HepG2 (cell line): ENCODE measurements at regions not wholly inside any gene's neighbourhood (a gene's known extent, or its start where the extent isn't known, plus 50 kb on each side); places are given as distances from the start of the nearest gene placed in this dataset.

Experiments
- FOXA1 ChIP-seq, 2 experiments: fragments of 450-650 bp in 1 of 2; sonication (generic) in 1 of 2; formaldehyde crosslinking in 1 of 2; IDR thresholded peaks; 2 replicates each; pipeline versions ENCODE4 v1.4.0 to v1.6.1; 2016 to 2020; ENCODE audit warnings: missing genetic modification reagents in 1 of 2
- KLF16 ChIP-seq, 2 experiments: sonication (generic) in 1 of 2; formaldehyde crosslinking in 1 of 2; IDR thresholded peaks; 2 replicates each; pipeline versions ENCODE4 v1.6.1 to v1.8.0; 2016 to 2023; ENCODE audit warnings: missing genetic modification reagents in 2 of 2, missing compliant biosample characterization in 1 of 2
- MAFK ChIP-seq, 2 experiments: IDR thresholded peaks in 1 of 2; conservative IDR thresholded peaks in 1 of 2; 2 replicates each; pipeline ENCODE4 v1.6.1; 2011; ENCODE audit warnings: improper control_type of control experiment in 2 of 2, low read length in 2 of 2
- NFIC ChIP-seq: IDR thresholded peaks from 2 replicates; pipeline ENCODE4 v1.6.1; 2012; ENCODE audit warnings: mild to moderate bottlenecking, low read length, inconsistent platforms
- ONECUT2 ChIP-seq: sonication (generic); formaldehyde crosslinking; IDR thresholded peaks from 2 replicates; pipeline ENCODE4 v1.4.0; 2020; ENCODE audit warnings: missing genetic modification reagents
- SIX4 ChIP-seq: sonication (generic); formaldehyde crosslinking; IDR thresholded peaks from 2 replicates; pipeline ENCODE4 v1.4.0; 2020; ENCODE audit warnings: missing genetic modification reagents
- SMARCC2 ChIP-seq: fragments of 450-650 bp; IDR thresholded peaks from 2 replicates; pipeline ENCODE4 v1.6.1; 2017; ENCODE audit warnings: antibody characterized with exemption, mild to moderate bottlenecking
- SOX13 ChIP-seq, 3 experiments: fragments of 450-650 bp in 1 of 3; sonication (generic) in 1 of 3; formaldehyde crosslinking in 1 of 3; IDR thresholded peaks in 2 of 3; conservative IDR thresholded peaks in 1 of 3; 2 replicates each; pipeline versions ENCODE4 v1.5.0 to v1.6.1; 2016 to 2020; ENCODE audit warnings: antibody characterized with exemption in 1 of 3, mild to moderate bottlenecking in 1 of 3, missing compliant biosample characterization in 1 of 3, missing genetic modification reagents in 1 of 3, moderate library complexity in 1 of 3
- TFAP4 ChIP-seq: sonication (generic); IDR thresholded peaks from 2 replicates; pipeline ENCODE4 v1.6.1; 2016; ENCODE audit warnings: low read depth, borderline replicate concordance
- ZNF12 ChIP-seq: sonication (generic); formaldehyde crosslinking; IDR thresholded peaks from 2 replicates; pipeline ENCODE4 v1.5.0; 2020; ENCODE audit warnings: missing genetic modification reagents
- ZNF207 ChIP-seq: fragments of 450-650 bp; IDR thresholded peaks from 2 replicates; pipeline ENCODE4 v1.6.1; 2016; ENCODE audit warnings: antibody characterized with exemption, borderline replicate concordance
- ZNF367 ChIP-seq: sonication (generic); formaldehyde crosslinking; IDR thresholded peaks from 2 replicates; pipeline ENCODE4 v1.4.0; 2020; ENCODE audit warnings: missing genetic modification reagents, borderline replicate concordance
- ZNF558 ChIP-seq: sonication (generic); formaldehyde crosslinking; IDR thresholded peaks from 2 replicates; pipeline ENCODE4 v1.9.0; 2022; ENCODE audit warnings: mild to moderate bottlenecking, missing genetic modification reagents, borderline replicate concordance
- ZNF563 ChIP-seq: sonication (generic); formaldehyde crosslinking; IDR thresholded peaks from 2 replicates; pipeline ENCODE4 v1.8.0; 2022; ENCODE audit warnings: mild to moderate bottlenecking, moderate library complexity, missing genetic modification reagents
- ZNF598 ChIP-seq: sonication (generic); formaldehyde crosslinking; IDR thresholded peaks from 2 replicates; pipeline ENCODE4 v1.5.1; 2020; ENCODE audit warnings: mild to moderate bottlenecking, missing genetic modification reagents, borderline replicate concordance
- ZNF704 ChIP-seq: sonication (generic); formaldehyde crosslinking; IDR thresholded peaks from 2 replicates; pipeline ENCODE4 v1.8.1; 2023; ENCODE audit warnings: mild to moderate bottlenecking, inconsistent platforms, moderate library complexity, missing genetic modification reagents, borderline replicate concordance
- ZZZ3 ChIP-seq: sonication (generic); formaldehyde crosslinking; IDR thresholded peaks from 2 replicates; pipeline ENCODE4 v1.4.0; 2020; ENCODE audit warnings: missing genetic modification reagents, mild to moderate bottlenecking, borderline replicate concordance
- TF ChIP-seq, protein P1 (sequence below): sonication (generic); formaldehyde crosslinking; IDR thresholded peaks from 2 replicates; pipeline ENCODE4 v1.4.0; 2020; ENCODE audit warnings: missing genetic modification reagents, borderline replicate concordance
- TF ChIP-seq, protein P2 (sequence below): sonication (generic); formaldehyde crosslinking; IDR thresholded peaks from 2 replicates; pipeline ENCODE4 v1.5.0; 2020; ENCODE audit warnings: mild to moderate bottlenecking, missing genetic modification reagents
- TF ChIP-seq, protein P3 (sequence below): sonication (generic); formaldehyde crosslinking; IDR thresholded peaks from 2 replicates; pipeline ENCODE4 v1.8.0; 2022; ENCODE audit warnings: missing genetic modification reagents, low read depth, mild to moderate bottlenecking, borderline replicate concordance

- no peak for TF ChIP-seq TFAP4
- TF ChIP-seq ZZZ3 (CRISPR knock-in tag), result no peak
- TF ChIP-seq, protein P1, sequence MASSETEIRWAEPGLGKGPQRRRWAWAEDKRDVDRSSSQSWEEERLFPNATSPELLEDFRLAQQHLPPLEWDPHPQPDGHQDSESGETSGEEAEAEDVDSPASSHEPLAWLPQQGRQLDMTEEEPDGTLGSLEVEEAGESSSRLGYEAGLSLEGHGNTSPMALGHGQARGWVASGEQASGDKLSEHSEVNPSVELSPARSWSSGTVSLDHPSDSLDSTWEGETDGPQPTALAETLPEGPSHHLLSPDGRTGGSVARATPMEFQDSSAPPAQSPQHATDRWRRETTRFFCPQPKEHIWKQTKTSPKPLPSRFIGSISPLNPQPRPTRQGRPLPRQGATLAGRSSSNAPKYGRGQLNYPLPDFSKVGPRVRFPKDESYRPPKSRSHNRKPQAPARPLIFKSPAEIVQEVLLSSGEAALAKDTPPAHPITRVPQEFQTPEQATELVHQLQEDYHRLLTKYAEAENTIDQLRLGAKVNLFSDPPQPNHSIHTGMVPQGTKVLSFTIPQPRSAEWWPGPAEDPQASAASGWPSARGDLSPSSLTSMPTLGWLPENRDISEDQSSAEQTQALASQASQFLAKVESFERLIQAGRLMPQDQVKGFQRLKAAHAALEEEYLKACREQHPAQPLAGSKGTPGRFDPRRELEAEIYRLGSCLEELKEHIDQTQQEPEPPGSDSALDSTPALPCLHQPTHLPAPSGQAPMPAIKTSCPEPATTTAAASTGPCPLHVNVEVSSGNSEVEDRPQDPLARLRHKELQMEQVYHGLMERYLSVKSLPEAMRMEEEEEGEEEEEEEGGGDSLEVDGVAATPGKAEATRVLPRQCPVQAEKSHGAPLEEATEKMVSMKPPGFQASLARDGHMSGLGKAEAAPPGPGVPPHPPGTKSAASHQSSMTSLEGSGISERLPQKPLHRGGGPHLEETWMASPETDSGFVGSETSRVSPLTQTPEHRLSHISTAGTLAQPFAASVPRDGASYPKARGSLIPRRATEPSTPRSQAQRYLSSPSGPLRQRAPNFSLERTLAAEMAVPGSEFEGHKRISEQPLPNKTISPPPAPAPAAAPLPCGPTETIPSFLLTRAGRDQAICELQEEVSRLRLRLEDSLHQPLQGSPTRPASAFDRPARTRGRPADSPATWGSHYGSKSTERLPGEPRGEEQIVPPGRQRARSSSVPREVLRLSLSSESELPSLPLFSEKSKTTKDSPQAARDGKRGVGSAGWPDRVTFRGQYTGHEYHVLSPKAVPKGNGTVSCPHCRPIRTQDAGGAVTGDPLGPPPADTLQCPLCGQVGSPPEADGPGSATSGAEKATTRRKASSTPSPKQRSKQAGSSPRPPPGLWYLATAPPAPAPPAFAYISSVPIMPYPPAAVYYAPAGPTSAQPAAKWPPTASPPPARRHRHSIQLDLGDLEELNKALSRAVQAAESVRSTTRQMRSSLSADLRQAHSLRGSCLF (CRISPR knock-in tag), result no peak
- TF ChIP-seq ZNF563 (CRISPR knock-in tag), result no peak
- TF ChIP-seq ZNF598, result no peak
- TF ChIP-seq FOXA1 (IDR thresholded peaks at IDR 0.05), result no peak
- peak; percentile 69 for TF ChIP-seq FOXA1 (CRISPR knock-in tag; IDR thresholded peaks at IDR 0.05)
- no peak for TF ChIP-seq ONECUT2 (CRISPR knock-in tag)
- TF ChIP-seq ZNF558 (CRISPR knock-in tag), result no peak
- TF ChIP-seq, protein P2, sequence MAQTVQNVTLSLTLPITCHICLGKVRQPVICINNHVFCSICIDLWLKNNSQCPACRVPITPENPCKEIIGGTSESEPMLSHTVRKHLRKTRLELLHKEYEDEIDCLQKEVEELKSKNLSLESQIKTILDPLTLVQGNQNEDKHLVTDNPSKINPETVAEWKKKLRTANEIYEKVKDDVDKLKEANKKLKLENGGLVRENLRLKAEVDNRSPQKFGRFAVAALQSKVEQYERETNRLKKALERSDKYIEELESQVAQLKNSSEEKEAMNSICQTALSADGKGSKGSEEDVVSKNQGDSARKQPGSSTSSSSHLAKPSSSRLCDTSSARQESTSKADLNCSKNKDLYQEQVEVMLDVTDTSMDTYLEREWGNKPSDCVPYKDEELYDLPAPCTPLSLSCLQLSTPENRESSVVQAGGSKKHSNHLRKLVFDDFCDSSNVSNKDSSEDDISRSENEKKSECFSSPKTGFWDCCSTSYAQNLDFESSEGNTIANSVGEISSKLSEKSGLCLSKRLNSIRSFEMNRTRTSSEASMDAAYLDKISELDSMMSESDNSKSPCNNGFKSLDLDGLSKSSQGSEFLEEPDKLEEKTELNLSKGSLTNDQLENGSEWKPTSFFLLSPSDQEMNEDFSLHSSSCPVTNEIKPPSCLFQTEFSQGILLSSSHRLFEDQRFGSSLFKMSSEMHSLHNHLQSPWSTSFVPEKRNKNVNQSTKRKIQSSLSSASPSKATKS (CRISPR knock-in tag), result no peak
- TF ChIP-seq ZNF12 (CRISPR knock-in tag), result no peak
- TF ChIP-seq, protein P3, sequence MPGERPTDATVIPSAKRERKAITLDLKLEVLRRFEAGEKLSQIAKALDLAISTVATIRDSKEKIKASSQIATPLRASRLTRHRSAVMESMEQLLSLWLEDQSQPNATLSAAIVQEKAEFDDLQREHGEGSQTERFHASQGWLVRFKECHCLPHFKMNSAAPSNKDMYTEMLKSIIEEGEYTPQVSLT, result no peak
- TF ChIP-seq SOX13 (IDR thresholded peaks at IDR 0.05), result no peak
- 0 out of 4 replicates have a peak, but pooled peaks of 1 of the 2 experiments have one; percentile 16 for TF ChIP-seq SOX13 (CRISPR knock-in tag; conservative IDR thresholded peaks at IDR 0.05 in 1 of 2, IDR thresholded peaks at IDR 0.05 in 1 of 2)
- no peak for TF ChIP-seq ZNF367 (CRISPR knock-in tag)
- peak; percentile 66; the same call in 1 of the 2 replicates for TF ChIP-seq SIX4
- no peak for TF ChIP-seq KLF16 (CRISPR knock-in tag; IDR thresholded peaks at IDR 0.05)
- TF ChIP-seq ZNF207, result no peak
- TF ChIP-seq ZNF704 (CRISPR knock-in tag), result no peak
- TF ChIP-seq NFIC, result peak; percentile 79
- no peak for TF ChIP-seq SMARCC2
- TF ChIP-seq MAFK (conservative IDR thresholded peaks at IDR 0.05 in 1 of 2, IDR thresholded peaks at IDR 0.05 in 1 of 2; ENCODE audit: low read length in 2 of 2), result no peak
Observed at GRCh38 chr7:47153058-47153457, 428.9 kb downstream of the TNS3 start (continued).
